ENCODE measurements at regions not wholly inside any gene's neighbourhood (a gene's known extent, or its start where the extent isn't known, plus 50 kb on each side); places are given as distances from the start of the nearest gene placed in this dataset.

- TF ChIP-seq CEBPB (IDR thresholded peaks at IDR 0.05; ENCODE audit: low read depth, low read length): no peak
- no peak for TF ChIP-seq CTCF (IDR thresholded peaks at IDR 0.05; ENCODE audit: control extremely low read depth in 1 of 3, insufficient read depth in 1 of 3, low read depth in 1 of 3, low read length in 3 of 3)
- no peak for TF ChIP-seq JUN (IDR thresholded peaks at IDR 0.05; ENCODE audit: low read depth, low read length)
- no peak for TF ChIP-seq EZH2 (IDR thresholded peaks at IDR 0.05; ENCODE audit: low read depth, low read length, severe bottlenecking)
- TF ChIP-seq SP1 (IDR thresholded peaks at IDR 0.05; ENCODE audit: low read depth, low read length): no peak
- no peak for TF ChIP-seq POLR2AphosphoS5 (IDR thresholded peaks at IDR 0.05; ENCODE audit: low read depth, low read length)
Measured at GRCh38 chr13:95437561-95437960, 115.0 kb upstream of the CLDN10 start.

All from H1 (cell line).